HepG2 (cell line): ENCODE measurements at regions not wholly inside any gene's neighbourhood (a gene's known extent, or its start where the extent isn't known, plus 50 kb on each side); places are given as distances from the start of the nearest gene placed in this dataset.

Experiments
- ATAC-seq: fragments of 200-7000 bp; cut with Tn5 transposase; 3 replicates; pipeline ENCODE4 v1.9.1; 2020; ENCODE audit warnings: mild to moderate bottlenecking, moderate library complexity
- BruUV-seq: library from RNA; stranded (reverse); fragments of 400-500 nt; replicated peaks from 2 replicates; lab custom pipeline; 2021; lab: Mats Ljungman, UMichigan
- CTCF ChIA-PET: fragments of 300-600 bp; formaldehyde crosslinking; extraction: SDS; loops from one replicate; lab custom pipeline; 2021; ENCODE audit warnings: low total read pairs, inconsistent platforms, low intra/inter-chr PET ratio; lab: Yijun Ruan, JAX
- POLR2A ChIA-PET: fragments of 350-600 bp; sonication (Branson Sonifier 250); formaldehyde crosslinking; loops from one replicate; lab custom pipeline; 2020; ENCODE audit warnings: antibody characterized with exemption, inconsistent platforms; lab: Yijun Ruan, JAX
- DNase-seq: peaks from one replicate; pipeline ENCODE4 v3.0.0-alpha.2; 2015; ENCODE audit warnings: low spot score
- FAIRE-seq: peaks from 3 replicates; lab custom pipeline; 2011; peaks lifted over from hg19 to GRCh38; lab: Jason Lieb, UNC
- H2AFZ ChIP-seq: one replicate; pipeline ENCODE4 v1.6.1; 2011; ENCODE audit warnings: low read length, inconsistent platforms
- H3K27ac ChIP-seq: fragments of 300-600 bp; 3 replicates; pipeline ENCODE4 v1.8.0; 2011; ENCODE audit warnings: mixed run types, mild to moderate bottlenecking, mixed read lengths, low read length, inconsistent platforms; ENCODE audit not compliant: insufficient read depth; ENCODE audit errors: extremely low read length
- H3K27me3 ChIP-seq, 2 experiments: fragments of 200-600 bp in 1 of 2; 2 replicates in 1 of 2; 3 replicates in 1 of 2; pipeline versions ENCODE4 v1.6.0 to v1.8.0; 2011; ENCODE audit warnings: low read length in 2 of 2, mild to moderate bottlenecking in 2 of 2, moderate library complexity in 2 of 2, inconsistent platforms in 1 of 2; ENCODE audit not compliant: insufficient read depth in 2 of 2, control insufficient read depth in 1 of 2
- H3K36me3 ChIP-seq, 2 experiments: fragments of 200-600 bp in 1 of 2; replicated peaks in 1 of 2; 2 replicates in 1 of 2; 3 replicates in 1 of 2; pipeline versions ENCODE4 v1.5.1 to v1.8.0; 2011; ENCODE audit warnings: low read length in 2 of 2, inconsistent platforms in 1 of 2; ENCODE audit not compliant: insufficient read depth in 2 of 2, control insufficient read depth in 1 of 2
- H3K4me1 ChIP-seq: 2 replicates; pipeline ENCODE4 v1.5.1; 2012; ENCODE audit warnings: low read length, inconsistent platforms; ENCODE audit not compliant: insufficient read depth
- H3K4me2 ChIP-seq: 2 replicates; pipeline ENCODE4 v1.6.0; 2011; ENCODE audit warnings: low read depth, low read length, inconsistent platforms
- H3K4me3 ChIP-seq, 3 experiments: fragments of 200-600 bp in 1 of 3; sonication (generic), shearing (Covaris generic) in 1 of 3; replicated peaks in 1 of 3; 2 replicates each; pipeline ENCODE4 v1.5.1; 2011 to 2016; ENCODE audit warnings: low read length in 3 of 3, inconsistent platforms in 2 of 3, low read depth in 2 of 3, mild to moderate bottlenecking in 2 of 3, control low read depth in 1 of 3, mixed read lengths in 1 of 3; ENCODE audit not compliant: insufficient read depth in 1 of 3
- H3K79me2 ChIP-seq: one replicate; pipeline ENCODE4 v1.6.1; 2011; ENCODE audit warnings: low read length, inconsistent platforms; ENCODE audit not compliant: insufficient read depth
- H3K9ac ChIP-seq: 2 replicates; pipeline ENCODE4 v1.6.0; 2011; ENCODE audit warnings: mild to moderate bottlenecking, low read depth, low read length, inconsistent platforms; ENCODE audit not compliant: insufficient read depth
- H3K9me3 ChIP-seq: 2 replicates; pipeline ENCODE4 v1.5.1; 2012; ENCODE audit warnings: mild to moderate bottlenecking, low read length
- H4K20me1 ChIP-seq: 2 replicates; pipeline ENCODE4 v1.6.0; 2011; ENCODE audit warnings: inconsistent platforms, mild to moderate bottlenecking, low read length, moderate library complexity; ENCODE audit not compliant: insufficient read depth
- FOXK2 ChIP-seq: fragments of 450-650 bp; IDR thresholded peaks from 2 replicates; pipeline ENCODE4 v1.6.1; 2016
- IRF9 ChIP-seq: sonication (generic); formaldehyde crosslinking; IDR thresholded peaks from 2 replicates; pipeline ENCODE4 v1.8.0; 2022; ENCODE audit warnings: missing genetic modification reagents, mild to moderate bottlenecking, borderline replicate concordance
- NR2F1 ChIP-seq, 2 experiments: fragments of 450-650 bp in 1 of 2; formaldehyde crosslinking in 1 of 2; IDR thresholded peaks; 2 replicates each; pipeline versions ENCODE4 v1.5.0 to v1.6.1; 2016 to 2020; ENCODE audit warnings: mild to moderate bottlenecking in 1 of 2, missing compliant biosample characterization in 1 of 2, missing genetic modification reagents in 1 of 2, moderate library complexity in 1 of 2
- RBFOX2 ChIP-seq: fragments of 200-400 bp; formaldehyde crosslinking; IDR thresholded peaks from 2 replicates; pipeline ENCODE4 v1.6.1; 2017; ENCODE audit warnings: low read depth, mild to moderate bottlenecking, low read length
- SALL1 ChIP-seq: sonication (generic); formaldehyde crosslinking; IDR thresholded peaks from 2 replicates; pipeline ENCODE4 v1.8.0; 2022; ENCODE audit warnings: mild to moderate bottlenecking, missing genetic modification reagents
- ZBTB44 ChIP-seq: sonication (generic); formaldehyde crosslinking; IDR thresholded peaks from 2 replicates; pipeline ENCODE4 v1.4.0; 2020; ENCODE audit warnings: missing genetic modification reagents
- ZFY ChIP-seq: sonication (generic); formaldehyde crosslinking; IDR thresholded peaks from 2 replicates; pipeline ENCODE4 v1.4.0; 2020; ENCODE audit warnings: missing genetic modification reagents
- ZNF17 ChIP-seq: sonication (generic); formaldehyde crosslinking; IDR thresholded peaks from 2 replicates; pipeline ENCODE4 v1.5.0; 2020; ENCODE audit warnings: mild to moderate bottlenecking, missing genetic modification reagents
- ZNF503 ChIP-seq: sonication (generic); formaldehyde crosslinking; IDR thresholded peaks from 2 replicates; pipeline ENCODE4 v1.4.0; 2020; ENCODE audit warnings: missing genetic modification reagents
- ZNF687 ChIP-seq: sonication (generic); formaldehyde crosslinking; IDR thresholded peaks from 2 replicates; pipeline ENCODE4 v1.5.1; 2020; ENCODE audit warnings: mild to moderate bottlenecking, missing genetic modification reagents, moderate library complexity
- ZSCAN12 ChIP-seq: sonication (generic); formaldehyde crosslinking; IDR thresholded peaks from 2 replicates; pipeline ENCODE4 v1.9.0; 2021; ENCODE audit warnings: mild to moderate bottlenecking, missing genetic modification reagents
- WGBS: methylation state at CpG from one replicate; pipeline ENCODE4 v1.1.6; 2017; ENCODE audit warnings: low lambda C conversion rate; 5-methylcytosine and 5-hydroxymethylcytosine counted together
- in situ Hi-C: cut with HindIII; loops from 2 replicates; pipeline ENCODE4 v1.10.0; 2017; ENCODE audit warnings: low pct_unique_long_range_greater_than_20kb; ENCODE audit not compliant: extremely low pct_ligation_motif_present
- intact Hi-C: fragments of 100-400 bp; cut with micrococcal nuclease; formaldehyde crosslinking; loops from one replicate; pipeline ENCODE4 v1.10.0; 2022; ENCODE audit not compliant: unreplicated experiment

GRCh38 chr2:122743021-122743675 is 987.7 kb downstream of the TSN start (continued):
- no peak for TF ChIP-seq ZNF687 (CRISPR knock-in tag)
- no peak for TF ChIP-seq RBFOX2
- TF ChIP-seq ZBTB44 (CRISPR knock-in tag) = no peak
- no peak for TF ChIP-seq ZSCAN12 (CRISPR knock-in tag)
- no peak for TF ChIP-seq ZFY (CRISPR knock-in tag)
- no peak for TF ChIP-seq FOXK2
- no peak for TF ChIP-seq ZNF17 (CRISPR knock-in tag)

GRCh38 chr2:122745603-122746002 is 990.2 kb downstream of the TSN start:
- H3K27ac ChIP-seq = no peak overlapping the region
- H3K36me3 ChIP-seq = no peaks in the 10 kb centered on the region
- WGBS = 7% methylated on average over 4 of the region's 4 CpGs
- H3K4me2 ChIP-seq = no peak overlapping the region
- H3K4me3 ChIP-seq = no peak overlapping the region
- no peaks in the 10 kb centered on the region for H3K27me3 ChIP-seq
- intact Hi-C loops (loop anchor here (10.0 kb wide), 1 partner anchor 311 kb away; no protein-coding TSS in a partner anchor), in situ Hi-C loops (no loop called here)
- no peaks in the 10 kb centered on the region for H3K9me3 ChIP-seq
- TF ChIP-seq IRF9 (CRISPR knock-in tag) (no peak), ZNF503 (CRISPR knock-in tag) (no peak), SALL1 (CRISPR knock-in tag) (no peak), NR2F1 (CRISPR knock-in tag; IDR thresholded peaks at IDR 0.05) (no peak)
- H4K20me1 ChIP-seq = no peaks in the 10 kb centered on the region
- H3K4me1 ChIP-seq = peaks cover 16% of the 10 kb centered on the region; the same call in 1 of the 2 replicates
- DNase-seq = no peak
- no peaks in the 10 kb centered on the region for H3K79me2 ChIP-seq
- H3K9ac ChIP-seq = no peak overlapping the region
- CTCF ChIA-PET = no interaction called here
- POLR2A ChIA-PET = no interaction called here
- H2AFZ ChIP-seq = no peak overlapping the region
- no peak for ATAC-seq
- no peak for FAIRE-seq
- no TSS peak for BruUV-seq
